Ishikawa (cell line): ENCODE measurements at regions not wholly inside any gene's neighbourhood (a gene's known extent, or its start where the extent isn't known, plus 50 kb on each side); places are given as distances from the start of the nearest gene placed in this dataset.

ENCODE experiments used
- CREB1 ChIP-seq: IDR thresholded peaks from 2 replicates; pipeline ENCODE4 v1.6.1; 2012; ENCODE audit warnings: low read depth
- MAX ChIP-seq: IDR thresholded peaks from 2 replicates; pipeline ENCODE4 v1.6.1; 2012
- RAD21 ChIP-seq: IDR thresholded peaks from 2 replicates; pipeline ENCODE4 v1.6.1; 2012; ENCODE audit warnings: low read depth
- REST ChIP-seq: IDR thresholded peaks from 2 replicates; pipeline ENCODE4 v1.6.1; 2012; ENCODE audit warnings: low read depth, mild to moderate bottlenecking
- TEAD4 ChIP-seq: IDR thresholded peaks from 2 replicates; pipeline ENCODE4 v1.6.1; 2012

GRCh38 chr6:40925341-40925740, 113.7 kb downstream of the UNC5CL start:
- TF ChIP-seq REST (no peak), CREB1 (no peak), TEAD4 (no peak), RAD21 (no peak), MAX (no peak)
